ENCODE measurements at regions not wholly inside any gene's neighbourhood (a gene's known extent, or its start where the extent isn't known, plus 50 kb on each side); places are given as distances from the start of the nearest gene placed in this dataset.

GRCh38 chrY:21184271-21184670 is 326.9 kb upstream of the RBMY1B start:
- TF ChIP-seq POLR2A (IDR thresholded peaks at IDR 0.05) (no peak), CTCF (IDR thresholded peaks at IDR 0.05) (no peak)

Data from Peyer's patch (tissue), 4 donors.